ENCODE measurements at regions not wholly inside any gene's neighbourhood (a gene's known extent, or its start where the extent isn't known, plus 50 kb on each side); places are given as distances from the start of the nearest gene placed in this dataset.

DNA sequence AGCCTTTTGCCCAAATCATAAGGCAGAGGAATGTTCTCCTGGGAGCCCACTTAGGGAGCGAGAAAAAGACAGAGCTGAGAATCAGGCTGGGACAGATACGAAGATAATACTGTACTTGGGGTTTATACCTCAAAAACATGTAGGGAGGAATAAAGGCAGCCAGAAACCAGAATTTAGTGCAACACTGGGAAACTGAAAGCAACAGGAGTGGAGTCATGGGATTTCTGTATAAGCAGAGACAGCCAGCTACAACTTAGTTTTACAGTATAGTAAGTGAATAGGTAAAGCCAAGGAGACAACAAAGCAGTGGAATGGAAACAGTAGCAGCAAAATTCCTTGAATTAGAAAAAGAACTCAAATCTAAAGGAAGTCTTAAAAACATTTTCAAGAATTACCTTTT, 413.2 kb downstream of the FAT4 start:
- Histone ChIP-seq H3K27me3 (ENCODE audit: control insufficient read depth in 4 of 4, insufficient read depth in 4 of 4, low read length in 3 of 4) (no peaks in the 10 kb centered on the region), H3K9me3 (ENCODE audit: control insufficient read depth in 4 of 4, low read length in 3 of 4) (no peaks in the 10 kb centered on the region), H3K36me3 (ENCODE audit: control insufficient read depth in 4 of 4, insufficient read depth in 3 of 4, low read depth in 1 of 4, low read length in 3 of 4) (no peaks in the 10 kb centered on the region), H3K4me1 (ENCODE audit: control insufficient read depth in 4 of 4, insufficient read depth in 4 of 4, low read length in 3 of 4) (no peaks in the 10 kb centered on the region), H3K9ac (ENCODE audit: low read depth in 1 of 2, low read length in 2 of 2) (no peak overlapping the region), H3K27ac (ENCODE audit: low read depth in 1 of 2, low read length in 2 of 2) (no peak overlapping the region), H3K4me3 (ENCODE audit: low read depth in 1 of 3, low read length in 3 of 3) (no peak overlapping the region)
- DNase-seq (ENCODE audit: low spot score), result no peak
- TF ChIP-seq HNF4G (IDR thresholded peaks at IDR 0.05) (no peak), TAF1 (conservative IDR thresholded peaks at IDR 0.05) (no peak), RAD21 (IDR thresholded peaks at IDR 0.05) (no peak), SP1 (IDR thresholded peaks at IDR 0.05) (no peak), JUND (IDR thresholded peaks at IDR 0.05) (no peak), GABPA (IDR thresholded peaks at IDR 0.05 in 1 of 2, conservative IDR thresholded peaks at IDR 0.05 in 1 of 2) (no peak), FOXA1 (IDR thresholded peaks at IDR 0.05) (no peak), FOXA2 (IDR thresholded peaks at IDR 0.05) (no peak), EGR1 (IDR thresholded peaks at IDR 0.05; ENCODE audit: low read depth in 2 of 2) (no peak), HNF4A (conservative IDR thresholded peaks at IDR 0.05) (no peak), NR2F2 (IDR thresholded peaks at IDR 0.05) (no peak), YY1 (IDR thresholded peaks at IDR 0.05) (no peak), RXRA (IDR thresholded peaks at IDR 0.05) (no peak)
- TF ChIP-seq, protein P1, sequence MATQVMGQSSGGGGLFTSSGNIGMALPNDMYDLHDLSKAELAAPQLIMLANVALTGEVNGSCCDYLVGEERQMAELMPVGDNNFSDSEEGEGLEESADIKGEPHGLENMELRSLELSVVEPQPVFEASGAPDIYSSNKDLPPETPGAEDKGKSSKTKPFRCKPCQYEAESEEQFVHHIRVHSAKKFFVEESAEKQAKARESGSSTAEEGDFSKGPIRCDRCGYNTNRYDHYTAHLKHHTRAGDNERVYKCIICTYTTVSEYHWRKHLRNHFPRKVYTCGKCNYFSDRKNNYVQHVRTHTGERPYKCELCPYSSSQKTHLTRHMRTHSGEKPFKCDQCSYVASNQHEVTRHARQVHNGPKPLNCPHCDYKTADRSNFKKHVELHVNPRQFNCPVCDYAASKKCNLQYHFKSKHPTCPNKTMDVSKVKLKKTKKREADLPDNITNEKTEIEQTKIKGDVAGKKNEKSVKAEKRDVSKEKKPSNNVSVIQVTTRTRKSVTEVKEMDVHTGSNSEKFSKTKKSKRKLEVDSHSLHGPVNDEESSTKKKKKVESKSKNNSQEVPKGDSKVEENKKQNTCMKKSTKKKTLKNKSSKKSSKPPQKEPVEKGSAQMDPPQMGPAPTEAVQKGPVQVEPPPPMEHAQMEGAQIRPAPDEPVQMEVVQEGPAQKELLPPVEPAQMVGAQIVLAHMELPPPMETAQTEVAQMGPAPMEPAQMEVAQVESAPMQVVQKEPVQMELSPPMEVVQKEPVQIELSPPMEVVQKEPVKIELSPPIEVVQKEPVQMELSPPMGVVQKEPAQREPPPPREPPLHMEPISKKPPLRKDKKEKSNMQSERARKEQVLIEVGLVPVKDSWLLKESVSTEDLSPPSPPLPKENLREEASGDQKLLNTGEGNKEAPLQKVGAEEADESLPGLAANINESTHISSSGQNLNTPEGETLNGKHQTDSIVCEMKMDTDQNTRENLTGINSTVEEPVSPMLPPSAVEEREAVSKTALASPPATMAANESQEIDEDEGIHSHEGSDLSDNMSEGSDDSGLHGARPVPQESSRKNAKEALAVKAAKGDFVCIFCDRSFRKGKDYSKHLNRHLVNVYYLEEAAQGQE (IDR thresholded peaks at IDR 0.05), result no peak
- TF ChIP-seq, protein P2, sequence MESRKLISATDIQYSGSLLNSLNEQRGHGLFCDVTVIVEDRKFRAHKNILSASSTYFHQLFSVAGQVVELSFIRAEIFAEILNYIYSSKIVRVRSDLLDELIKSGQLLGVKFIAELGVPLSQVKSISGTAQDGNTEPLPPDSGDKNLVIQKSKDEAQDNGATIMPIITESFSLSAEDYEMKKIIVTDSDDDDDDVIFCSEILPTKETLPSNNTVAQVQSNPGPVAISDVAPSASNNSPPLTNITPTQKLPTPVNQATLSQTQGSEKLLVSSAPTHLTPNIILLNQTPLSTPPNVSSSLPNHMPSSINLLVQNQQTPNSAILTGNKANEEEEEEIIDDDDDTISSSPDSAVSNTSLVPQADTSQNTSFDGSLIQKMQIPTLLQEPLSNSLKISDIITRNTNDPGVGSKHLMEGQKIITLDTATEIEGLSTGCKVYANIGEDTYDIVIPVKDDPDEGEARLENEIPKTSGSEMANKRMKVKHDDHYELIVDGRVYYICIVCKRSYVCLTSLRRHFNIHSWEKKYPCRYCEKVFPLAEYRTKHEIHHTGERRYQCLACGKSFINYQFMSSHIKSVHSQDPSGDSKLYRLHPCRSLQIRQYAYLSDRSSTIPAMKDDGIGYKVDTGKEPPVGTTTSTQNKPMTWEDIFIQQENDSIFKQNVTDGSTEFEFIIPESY (IDR thresholded peaks at IDR 0.05), result no peak
- TF ChIP-seq, protein P3, sequence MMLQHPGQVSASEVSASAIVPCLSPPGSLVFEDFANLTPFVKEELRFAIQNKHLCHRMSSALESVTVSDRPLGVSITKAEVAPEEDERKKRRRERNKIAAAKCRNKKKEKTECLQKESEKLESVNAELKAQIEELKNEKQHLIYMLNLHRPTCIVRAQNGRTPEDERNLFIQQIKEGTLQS (IDR thresholded peaks at IDR 0.05), result no peak
- TF ChIP-seq, protein P4, sequence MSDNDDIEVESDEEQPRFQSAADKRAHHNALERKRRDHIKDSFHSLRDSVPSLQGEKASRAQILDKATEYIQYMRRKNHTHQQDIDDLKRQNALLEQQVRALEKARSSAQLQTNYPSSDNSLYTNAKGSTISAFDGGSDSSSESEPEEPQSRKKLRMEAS (IDR thresholded peaks at IDR 0.05), result no peak
- TF ChIP-seq, protein P5, sequence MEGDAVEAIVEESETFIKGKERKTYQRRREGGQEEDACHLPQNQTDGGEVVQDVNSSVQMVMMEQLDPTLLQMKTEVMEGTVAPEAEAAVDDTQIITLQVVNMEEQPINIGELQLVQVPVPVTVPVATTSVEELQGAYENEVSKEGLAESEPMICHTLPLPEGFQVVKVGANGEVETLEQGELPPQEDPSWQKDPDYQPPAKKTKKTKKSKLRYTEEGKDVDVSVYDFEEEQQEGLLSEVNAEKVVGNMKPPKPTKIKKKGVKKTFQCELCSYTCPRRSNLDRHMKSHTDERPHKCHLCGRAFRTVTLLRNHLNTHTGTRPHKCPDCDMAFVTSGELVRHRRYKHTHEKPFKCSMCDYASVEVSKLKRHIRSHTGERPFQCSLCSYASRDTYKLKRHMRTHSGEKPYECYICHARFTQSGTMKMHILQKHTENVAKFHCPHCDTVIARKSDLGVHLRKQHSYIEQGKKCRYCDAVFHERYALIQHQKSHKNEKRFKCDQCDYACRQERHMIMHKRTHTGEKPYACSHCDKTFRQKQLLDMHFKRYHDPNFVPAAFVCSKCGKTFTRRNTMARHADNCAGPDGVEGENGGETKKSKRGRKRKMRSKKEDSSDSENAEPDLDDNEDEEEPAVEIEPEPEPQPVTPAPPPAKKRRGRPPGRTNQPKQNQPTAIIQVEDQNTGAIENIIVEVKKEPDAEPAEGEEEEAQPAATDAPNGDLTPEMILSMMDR (IDR thresholded peaks at IDR 0.05; ENCODE audit: low read depth, low read length, missing input control), result no peak
- WGBS, result 94% methylated on average over 2 of the region's 2 CpGs
